IPS-15b (cell line): ENCODE measurements at regions not wholly inside any gene's neighbourhood (a gene's known extent, or its start where the extent isn't known, plus 50 kb on each side); places are given as distances from the start of the nearest gene placed in this dataset.
A peak's percentile ranks its signal among the peaks of the same experiment; 100 is the strongest.

Experiments
- H3K27me3 ChIP-seq: one replicate; pipeline ENCODE4 v1.6.1; 2013; ENCODE audit warnings: low read length; ENCODE audit not compliant: control insufficient read depth, insufficient read depth
- H3K36me3 ChIP-seq: one replicate; pipeline ENCODE4 v1.6.1; 2013; ENCODE audit warnings: low read length; ENCODE audit not compliant: control insufficient read depth, insufficient read depth
- H3K4me1 ChIP-seq: one replicate; pipeline ENCODE4 v1.6.1; 2013; ENCODE audit warnings: mild to moderate bottlenecking, low read length; ENCODE audit not compliant: control insufficient read depth, insufficient read depth
- H3K4me3 ChIP-seq: one replicate; pipeline ENCODE4 v1.5.1; 2013; ENCODE audit warnings: low read depth, low read length
- H3K9ac ChIP-seq: one replicate; pipeline ENCODE4 v1.6.1; 2013; ENCODE audit warnings: low read depth, mild to moderate bottlenecking, low read length
- H3K9me3 ChIP-seq: one replicate; pipeline ENCODE4 v1.6.1; 2013; ENCODE audit warnings: mild to moderate bottlenecking, low read length; ENCODE audit not compliant: control insufficient read depth, insufficient read depth

DNA sequence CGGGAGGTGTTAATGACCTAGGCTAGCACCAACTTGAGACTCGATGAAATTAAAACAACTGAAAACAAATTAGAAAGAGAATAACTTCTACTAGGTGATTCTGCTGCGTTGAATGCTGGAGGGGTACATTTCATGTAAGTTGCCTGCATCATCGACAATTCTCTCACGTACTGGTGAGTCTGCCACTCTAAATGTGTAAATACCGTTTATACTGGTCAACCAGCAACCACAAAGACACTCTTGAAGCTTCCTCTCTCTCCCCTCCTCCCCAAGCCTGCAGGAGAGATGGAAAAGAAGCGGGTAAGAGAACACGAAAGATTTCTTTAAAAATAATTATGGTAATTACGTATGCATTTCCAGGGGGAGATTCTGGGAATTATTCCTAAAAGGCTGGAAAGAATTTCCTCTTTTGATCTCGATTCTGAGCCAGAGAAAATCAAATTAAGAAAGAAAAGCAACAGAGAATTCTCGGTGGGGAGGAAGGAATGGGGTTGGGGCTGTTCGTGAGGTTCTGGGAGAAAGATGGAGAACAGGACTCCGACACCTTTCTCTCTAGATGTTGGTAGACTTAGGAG lies 68.6 kb upstream of the MRTFB start:
- no peaks in the 10 kb centered on the region for H3K27me3 ChIP-seq
- H3K4me3 ChIP-seq, result peak overlapping the region; percentile 32
- no peaks in the 10 kb centered on the region for H3K9me3 ChIP-seq
- peaks cover 5% of the 10 kb centered on the region for H3K4me1 ChIP-seq
- H3K9ac ChIP-seq, result no peak overlapping the region
- no peaks in the 10 kb centered on the region for H3K36me3 ChIP-seq

DNA sequence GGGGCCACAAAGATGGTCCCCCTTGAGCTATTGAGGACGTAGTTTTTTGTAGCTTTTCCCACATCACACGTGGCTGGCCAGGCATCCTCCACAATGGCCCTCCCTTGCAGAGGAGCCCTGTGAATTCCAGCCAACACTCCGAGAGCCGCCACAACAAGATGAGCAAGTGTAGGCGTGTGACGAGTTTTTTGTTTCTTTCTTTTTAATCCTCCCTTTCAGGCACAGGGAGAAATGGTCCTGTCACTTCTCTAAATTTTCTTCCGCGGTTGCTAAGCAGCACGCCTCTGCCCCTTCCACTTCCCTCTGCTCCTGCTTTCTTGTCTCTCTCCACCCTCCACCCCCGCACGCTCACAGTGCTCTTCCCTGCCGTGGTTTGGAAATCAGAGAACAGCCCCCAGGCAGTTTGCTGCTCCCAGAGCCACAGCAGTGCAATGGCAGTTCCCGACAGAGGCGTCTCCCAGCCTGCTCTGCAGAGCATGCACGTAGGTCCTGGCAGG lies 68.0 kb upstream of the MRTFB start:
- Histone ChIP-seq H3K9ac (no peak overlapping the region), H3K36me3 (no peaks in the 10 kb centered on the region), H3K9me3 (no peaks in the 10 kb centered on the region), H3K4me3 (peak overlapping the region; percentile 32), H3K27me3 (no peaks in the 10 kb centered on the region), H3K4me1 (peaks cover 5% of the 10 kb centered on the region)

DNA sequence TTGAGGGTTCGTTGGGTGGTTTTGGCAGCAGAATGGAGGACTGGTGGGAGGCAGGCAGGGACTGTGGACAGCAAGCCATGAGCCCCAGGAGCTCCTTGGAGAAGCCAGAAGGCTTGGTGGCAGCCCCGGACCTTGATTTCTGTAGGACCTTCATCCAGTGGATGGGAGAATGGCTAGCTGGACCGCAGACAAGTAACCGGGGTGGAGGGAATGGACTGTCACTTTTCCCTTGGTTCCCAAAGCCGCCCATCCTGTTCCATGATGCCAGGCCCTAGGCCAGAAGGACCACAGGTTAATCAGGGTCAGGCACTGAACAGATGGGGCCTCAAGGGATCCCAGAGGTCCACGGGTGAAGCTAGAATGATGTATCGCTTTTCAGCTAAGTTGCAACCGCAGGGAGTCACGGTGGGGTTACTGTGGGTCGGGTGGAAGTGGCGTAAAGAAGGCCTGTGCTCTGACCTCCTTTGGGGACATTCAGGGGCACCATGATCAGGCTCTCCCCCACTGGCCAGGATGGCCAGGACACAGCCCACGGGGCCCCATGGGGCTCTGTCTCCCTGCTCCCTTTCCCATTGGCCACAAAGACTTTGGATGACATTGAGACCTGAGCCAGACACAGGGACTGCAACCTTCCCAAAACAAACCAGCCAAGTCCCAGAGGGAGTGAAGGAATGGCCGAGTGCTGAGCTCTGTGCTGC lies 66.9 kb upstream of the MRTFB start:
- H3K4me3 ChIP-seq, result no peak overlapping the region
- no peak overlapping the region for H3K9ac ChIP-seq
- H3K4me1 ChIP-seq, result peaks cover 5% of the 10 kb centered on the region
- H3K9me3 ChIP-seq, result no peaks in the 10 kb centered on the region
- H3K27me3 ChIP-seq, result no peaks in the 10 kb centered on the region
- H3K36me3 ChIP-seq, result no peaks in the 10 kb centered on the region

DNA sequence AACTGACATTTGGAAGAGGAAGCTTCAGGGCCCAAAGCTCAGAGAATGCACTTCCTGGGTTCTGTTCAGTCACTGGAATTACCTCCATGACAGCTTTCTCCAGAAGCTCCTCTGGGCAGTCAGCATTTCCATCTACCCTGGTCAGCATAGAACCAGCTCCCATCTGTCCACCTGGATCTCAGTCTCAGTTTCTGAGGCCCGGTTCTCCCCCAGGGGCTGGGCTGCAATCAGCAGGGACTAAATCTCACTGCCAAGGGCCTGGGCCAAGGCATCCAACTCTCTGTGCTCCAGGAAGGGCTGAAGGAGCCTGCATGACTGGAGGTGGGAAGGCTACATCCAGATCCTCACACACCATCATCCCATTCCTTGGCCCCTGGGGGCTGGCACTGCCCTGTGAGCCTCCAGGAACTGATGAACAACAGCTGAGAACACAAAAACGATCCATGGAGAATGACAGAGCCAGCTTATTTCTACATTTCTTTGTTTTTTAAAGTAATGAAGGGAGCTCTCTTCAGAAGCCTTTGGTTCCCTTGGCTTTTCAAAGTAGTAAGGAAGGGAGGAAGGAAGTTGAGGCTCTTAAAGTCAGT lies 66.3 kb upstream of the MRTFB start:
- H3K36me3 ChIP-seq, result no peaks in the 10 kb centered on the region
- H3K27me3 ChIP-seq, result no peaks in the 10 kb centered on the region
- no peaks in the 10 kb centered on the region for H3K9me3 ChIP-seq
- peaks cover 5% of the 10 kb centered on the region for H3K4me1 ChIP-seq
- no peak overlapping the region for H3K4me3 ChIP-seq
- no peak overlapping the region for H3K9ac ChIP-seq

DNA sequence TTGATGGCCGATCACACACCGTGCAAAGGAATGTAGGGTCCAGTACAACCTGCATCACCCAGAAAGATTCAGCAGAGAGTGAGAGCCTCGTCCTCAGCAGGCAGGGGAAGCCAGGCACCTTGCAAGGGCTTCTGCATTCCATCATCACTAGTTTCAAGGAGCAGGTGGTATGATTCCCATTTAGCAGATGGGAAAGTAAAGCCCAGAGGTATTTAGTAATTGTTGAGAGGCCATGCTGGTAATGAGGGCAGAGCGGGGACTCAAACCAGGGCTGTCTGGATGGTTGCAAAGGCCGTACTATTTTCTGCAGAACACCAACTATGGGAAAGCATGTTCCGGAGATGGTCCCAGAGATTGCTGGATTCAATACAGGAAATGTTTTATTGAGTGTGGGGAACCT lies 65.8 kb upstream of the MRTFB start:
- Histone ChIP-seq H3K27me3 (no peaks in the 10 kb centered on the region), H3K9me3 (no peaks in the 10 kb centered on the region), H3K36me3 (no peaks in the 10 kb centered on the region), H3K9ac (no peak overlapping the region), H3K4me1 (peaks cover 8% of the 10 kb centered on the region), H3K4me3 (no peak overlapping the region)

DNA sequence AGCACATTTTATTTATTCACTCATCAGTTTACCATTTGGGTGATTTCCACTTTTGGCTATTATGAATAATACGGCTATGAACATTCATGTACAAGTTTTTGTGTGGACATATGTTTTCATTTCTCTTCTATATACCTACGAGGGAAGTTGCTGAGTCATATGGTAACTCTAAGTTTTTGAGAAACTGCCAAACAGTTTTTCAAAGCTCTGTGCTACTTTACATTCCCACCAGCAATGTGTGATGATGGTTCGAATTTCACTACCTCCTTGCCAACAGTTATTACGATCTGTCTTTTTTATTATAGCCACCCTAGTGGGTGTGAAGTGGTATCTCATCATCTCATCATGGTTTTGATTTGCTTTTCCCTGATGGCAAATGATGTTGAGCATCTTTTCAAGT lies 63.7 kb upstream of the MRTFB start:
- Histone ChIP-seq H3K36me3 (no peaks in the 10 kb centered on the region), H3K9me3 (no peaks in the 10 kb centered on the region), H3K9ac (no peak overlapping the region), H3K4me1 (peaks cover 8% of the 10 kb centered on the region), H3K4me3 (no peak overlapping the region), H3K27me3 (no peaks in the 10 kb centered on the region)

DNA sequence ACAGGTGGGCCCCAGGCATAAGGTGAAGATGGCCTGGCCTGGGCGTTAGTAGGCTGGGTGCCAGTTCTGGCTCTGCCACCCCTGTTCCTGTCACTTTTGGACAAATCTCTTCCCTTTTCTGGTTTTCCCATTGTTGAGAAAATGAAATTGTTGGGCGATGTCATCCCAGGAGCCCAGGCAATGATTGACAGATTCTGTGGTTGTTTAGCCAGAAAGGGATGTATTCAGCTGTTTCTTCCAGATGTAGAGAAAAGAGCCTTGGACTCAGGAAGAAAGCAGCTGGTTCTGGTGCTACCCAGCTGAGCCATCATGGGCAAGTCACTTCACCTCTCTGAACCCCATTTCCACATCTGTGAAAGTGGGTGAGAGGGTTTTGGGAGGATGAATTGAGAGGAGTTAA lies 60.1 kb upstream of the MRTFB start:
- peaks cover 15% of the 10 kb centered on the region for H3K4me1 ChIP-seq
- no peaks in the 10 kb centered on the region for H3K9me3 ChIP-seq
- no peak overlapping the region for H3K9ac ChIP-seq
- no peak overlapping the region for H3K4me3 ChIP-seq
- no peaks in the 10 kb centered on the region for H3K27me3 ChIP-seq
- H3K36me3 ChIP-seq, result no peaks in the 10 kb centered on the region

DNA sequence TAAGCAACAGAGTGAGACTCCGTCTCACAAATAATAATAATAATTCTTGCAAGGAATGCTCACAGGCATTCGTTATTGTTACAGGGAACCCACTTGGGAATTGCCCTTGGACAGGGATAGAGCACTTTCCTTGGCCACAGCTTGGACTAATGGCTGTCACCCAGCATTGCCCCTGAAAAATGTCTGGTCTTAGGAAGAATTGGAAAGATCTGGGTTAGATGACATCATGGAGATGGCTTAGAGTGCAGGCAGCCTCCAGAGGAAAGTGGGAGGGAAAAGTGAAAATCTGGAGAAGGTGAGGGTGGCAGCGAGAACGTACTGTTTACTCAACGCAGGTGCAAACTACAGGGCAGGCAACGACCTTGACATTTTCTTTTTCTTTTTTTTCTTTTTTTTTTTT lies 59.3 kb upstream of the MRTFB start:
- H3K9ac ChIP-seq, result no peak overlapping the region
- H3K4me3 ChIP-seq, result no peak overlapping the region
- H3K36me3 ChIP-seq, result no peaks in the 10 kb centered on the region
- H3K27me3 ChIP-seq, result no peaks in the 10 kb centered on the region
- no peaks in the 10 kb centered on the region for H3K9me3 ChIP-seq
- H3K4me1 ChIP-seq, result peaks cover 15% of the 10 kb centered on the region

DNA sequence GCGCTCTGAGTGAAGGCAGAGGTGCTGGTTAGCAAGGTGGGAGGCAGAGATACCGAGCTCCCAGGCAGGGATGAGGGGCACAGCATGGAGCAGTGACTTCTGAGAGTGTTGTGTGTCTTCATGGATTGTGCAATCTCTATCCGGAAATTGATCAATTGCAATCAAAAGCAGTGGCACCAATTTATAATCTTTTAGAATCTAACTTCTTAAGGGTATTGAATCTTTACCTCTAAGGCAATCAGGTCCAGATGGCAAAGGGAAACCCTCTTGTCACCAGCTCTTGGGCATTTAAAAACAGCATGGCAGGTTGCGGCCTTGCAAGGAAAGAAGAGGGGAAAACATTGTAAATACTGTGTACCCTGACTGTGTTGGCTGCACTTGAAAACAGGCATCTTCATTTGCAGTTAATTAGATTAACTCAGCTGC lies 58.0 kb upstream of the MRTFB start:
- H3K27me3 ChIP-seq, result no peaks in the 10 kb centered on the region
- H3K9me3 ChIP-seq, result no peaks in the 10 kb centered on the region
- no peak overlapping the region for H3K9ac ChIP-seq
- H3K36me3 ChIP-seq, result no peaks in the 10 kb centered on the region
- H3K4me1 ChIP-seq, result peaks cover 15% of the 10 kb centered on the region
- no peak overlapping the region for H3K4me3 ChIP-seq

DNA sequence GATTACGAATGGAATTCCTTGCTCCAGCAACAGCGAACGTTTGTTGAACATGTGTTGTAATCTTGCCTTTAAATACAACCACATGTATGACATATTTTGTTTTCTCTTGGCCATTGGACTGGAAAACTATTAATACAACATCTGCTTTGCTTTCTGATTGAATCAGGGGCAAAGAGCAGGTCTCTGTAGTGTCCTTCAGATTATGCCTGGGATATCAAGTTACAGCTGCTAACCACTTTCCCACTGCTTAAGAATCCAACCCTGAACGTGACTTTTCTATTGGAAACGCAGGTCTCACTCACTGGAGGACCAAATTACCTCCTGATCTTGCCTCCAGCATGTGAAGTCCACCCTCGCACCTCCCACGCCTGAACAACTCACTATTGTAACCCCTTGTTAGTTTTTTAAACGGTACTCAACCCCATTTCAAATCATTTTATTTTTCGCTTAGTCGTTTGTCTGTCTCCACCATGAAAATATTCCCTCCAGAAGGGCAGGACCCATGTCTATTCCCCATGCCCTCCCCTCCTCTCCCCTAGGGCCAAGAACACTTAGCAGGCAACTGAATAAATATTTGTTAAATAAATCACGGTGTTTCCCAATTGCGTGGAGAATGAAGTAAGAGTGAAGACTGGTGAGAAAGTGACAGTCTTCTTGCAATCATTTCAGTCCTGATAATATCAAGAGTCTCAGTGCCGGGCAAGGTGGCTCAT lies 57.4 kb upstream of the MRTFB start:
- H3K27me3 ChIP-seq, result no peaks in the 10 kb centered on the region
- H3K9me3 ChIP-seq, result no peaks in the 10 kb centered on the region
- H3K9ac ChIP-seq, result no peak overlapping the region
- no peaks in the 10 kb centered on the region for H3K36me3 ChIP-seq
- no peak overlapping the region for H3K4me3 ChIP-seq
- H3K4me1 ChIP-seq, result peaks cover 15% of the 10 kb centered on the region

DNA sequence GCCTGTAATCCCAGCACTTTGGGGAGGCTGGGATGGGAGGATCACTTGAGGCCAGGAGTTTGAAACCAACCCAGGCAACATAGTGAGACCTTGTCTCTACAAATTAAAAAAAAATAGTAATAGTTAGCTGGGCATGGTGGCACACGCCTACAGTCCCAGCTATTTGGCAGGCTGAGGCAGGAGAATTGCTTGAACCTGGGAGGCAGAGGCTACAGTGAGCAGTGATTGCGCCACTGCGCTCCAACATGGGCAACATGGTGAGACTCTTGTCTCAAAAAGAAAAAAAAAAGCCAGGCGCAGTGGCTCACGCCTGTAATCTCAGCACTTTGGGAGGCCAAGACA lies 56.9 kb upstream of the MRTFB start:
- H3K4me3 ChIP-seq, result no peak overlapping the region
- no peaks in the 10 kb centered on the region for H3K36me3 ChIP-seq

DNA sequence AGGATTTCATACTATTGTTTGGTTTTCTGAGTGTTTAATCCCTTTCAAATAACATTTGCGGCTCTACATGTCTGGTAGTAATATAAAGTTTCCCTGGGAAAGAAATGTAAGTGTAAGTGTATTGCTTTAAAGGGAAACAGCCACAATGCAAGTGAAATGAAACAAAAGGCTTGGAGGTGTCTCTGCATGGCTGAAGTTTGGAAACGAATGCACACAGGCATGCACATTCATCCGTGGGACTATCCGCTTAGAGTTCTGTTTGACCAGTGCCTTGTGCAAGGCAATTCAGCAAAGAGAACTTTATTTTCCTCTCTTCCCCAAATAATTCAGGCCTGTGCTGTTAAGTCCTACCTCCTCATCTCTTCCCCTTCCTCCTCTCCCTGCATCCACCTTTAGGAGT lies 56.1 kb upstream of the MRTFB start:
- H3K4me1 ChIP-seq, result peaks cover 12% of the 10 kb centered on the region
- H3K36me3 ChIP-seq, result no peaks in the 10 kb centered on the region
- no peaks in the 10 kb centered on the region for H3K9me3 ChIP-seq
- no peak overlapping the region for H3K9ac ChIP-seq
- no peak overlapping the region for H3K4me3 ChIP-seq
- no peaks in the 10 kb centered on the region for H3K27me3 ChIP-seq

More for the DNA sequence above, 56.9 kb upstream of the MRTFB start:
- H3K27me3 ChIP-seq, result no peaks in the 10 kb centered on the region
- no peaks in the 10 kb centered on the region for H3K9me3 ChIP-seq
- no peak overlapping the region for H3K9ac ChIP-seq
- peaks cover 15% of the 10 kb centered on the region for H3K4me1 ChIP-seq
